ENCODE measurements at regions not wholly inside any gene's neighbourhood (a gene's known extent, or its start where the extent isn't known, plus 50 kb on each side); places are given as distances from the start of the nearest gene placed in this dataset.
"Not testable (repeated sequence)": the region's sequence is repeated elsewhere in the genome, so short reads cannot be mapped to it uniquely, and the experiment has no call there.

DNA sequence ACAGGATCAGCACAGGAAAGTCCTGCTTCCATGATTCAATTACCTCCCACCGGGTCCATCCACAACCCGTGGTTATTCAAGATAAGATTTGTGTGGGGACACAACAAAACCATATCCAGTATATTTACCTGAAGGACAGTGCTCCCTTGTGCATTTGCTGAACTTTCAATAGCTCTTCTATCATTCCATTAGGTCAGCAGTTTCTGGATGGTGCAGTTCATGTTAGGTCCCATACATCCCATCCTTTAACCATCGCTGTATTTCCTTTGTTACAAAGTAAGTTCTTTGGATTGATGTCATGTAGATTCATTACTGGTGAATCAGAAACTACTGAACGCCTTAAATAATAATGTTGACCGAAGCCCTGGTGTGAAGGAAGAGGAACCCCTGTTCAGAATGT lies 775.9 kb downstream of the TRIML1 start:
- H3K4me1 Mint-ChIP-seq: no peaks in the 10 kb centered on the region
- H3K4me3 Mint-ChIP-seq: no peak overlapping the region
- no peak overlapping the region for H3K27ac Mint-ChIP-seq
- DNase-seq: no peak
- no peak for ATAC-seq
- peaks cover 0 to 35% of the 10 kb centered on the region in 2 donors for H3K9me3 Mint-ChIP-seq
- H3K27me3 Mint-ChIP-seq: no peaks in the 10 kb centered on the region

GRCh38 chr4:188918787-188919186 lies 779.5 kb downstream of the TRIML1 start:
- no peak overlapping the region for H3K27ac Mint-ChIP-seq
- no peaks in the 10 kb centered on the region for H3K4me1 Mint-ChIP-seq
- DNase-seq (no peak), ATAC-seq (no peak)
- H3K4me3 Mint-ChIP-seq: no peak overlapping the region
- H3K27me3 Mint-ChIP-seq: no peaks in the 10 kb centered on the region
- peaks cover 5 to 36% of the 10 kb centered on the region in 2 donors for H3K9me3 Mint-ChIP-seq

GRCh38 chr4:188930822-188931221 lies 791.6 kb downstream of the TRIML1 start:
- H3K4me3 Mint-ChIP-seq: no peak overlapping the region
- DNase-seq (no peak), ATAC-seq (no peak)
- H3K27ac Mint-ChIP-seq: no peak overlapping the region
- no peaks in the 10 kb centered on the region for H3K27me3 Mint-ChIP-seq
- H3K9me3 Mint-ChIP-seq: peaks cover 22 to 32% of the 10 kb centered on the region in 2 donors
- no peaks in the 10 kb centered on the region for H3K4me1 Mint-ChIP-seq

DNA sequence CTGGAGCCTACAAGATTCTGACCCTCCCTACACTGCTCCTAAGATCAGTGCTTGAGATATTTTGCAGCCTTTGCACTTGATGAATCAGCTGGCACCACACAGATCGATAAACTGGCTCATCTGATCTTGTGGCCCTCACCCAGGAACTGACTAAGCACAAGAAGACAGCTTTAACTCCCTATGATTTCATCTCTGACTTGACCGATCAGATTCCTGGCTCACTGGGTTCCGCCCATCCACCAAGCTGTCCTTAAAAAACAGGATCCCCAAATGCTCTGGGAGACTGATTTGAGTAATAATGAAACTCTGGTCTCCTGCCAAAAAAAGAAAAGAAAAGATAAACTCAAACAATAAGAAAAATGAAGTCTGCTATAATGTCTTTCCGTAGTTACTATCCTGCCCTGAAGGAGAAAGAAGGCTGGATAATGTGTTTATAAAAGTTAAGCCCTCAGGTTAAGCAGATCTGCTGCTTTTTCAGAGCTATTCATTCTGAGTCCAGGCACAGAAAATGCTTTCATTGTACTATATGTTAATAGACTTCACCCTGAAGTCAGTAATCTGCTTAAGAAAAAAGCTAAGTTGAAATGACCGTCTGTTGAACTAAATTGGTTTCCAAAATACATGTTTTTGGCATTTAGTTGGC lies 795.2 kb downstream of the TRIML1 start:
- DNase-seq (no peak), ATAC-seq (no peak)
- no peak overlapping the region for H3K4me3 Mint-ChIP-seq
- H3K27ac Mint-ChIP-seq: no peak overlapping the region
- peaks cover 12 to 22% of the 10 kb centered on the region in 2 donors for H3K9me3 Mint-ChIP-seq
- no peaks in the 10 kb centered on the region for H3K4me1 Mint-ChIP-seq
- no peaks in the 10 kb centered on the region for H3K27me3 Mint-ChIP-seq

DNA sequence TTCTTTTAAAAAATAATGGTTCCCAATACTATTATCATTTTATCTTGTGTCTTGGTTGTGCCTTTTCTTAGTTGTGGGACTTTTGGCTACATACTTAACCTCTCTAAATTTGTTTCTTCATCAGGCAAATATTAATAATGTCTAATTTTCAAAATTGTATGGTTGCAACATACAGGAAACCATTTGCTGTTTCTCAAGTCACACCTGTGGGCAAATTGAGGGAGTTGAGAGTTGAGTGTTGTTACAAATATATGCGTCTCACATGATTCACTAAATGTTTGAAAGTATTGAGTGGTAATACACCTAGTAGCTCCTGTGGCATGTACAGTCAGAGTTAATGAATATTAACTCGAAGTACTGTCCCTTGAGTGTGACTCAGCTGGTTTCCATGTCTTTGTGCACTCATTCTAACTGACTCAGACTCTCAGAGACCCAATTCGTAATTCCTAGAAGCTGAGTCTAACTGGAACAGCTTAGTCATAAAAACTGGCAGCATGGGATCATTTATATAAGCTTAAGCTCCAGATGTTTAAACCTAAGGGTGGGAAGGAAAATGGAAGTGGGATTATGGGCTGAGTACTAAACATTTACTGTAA lies 802.4 kb downstream of the TRIML1 start:
- H3K27ac Mint-ChIP-seq: no peak overlapping the region
- no peak overlapping the region for H3K4me3 Mint-ChIP-seq
- H3K27me3 Mint-ChIP-seq: no peaks in the 10 kb centered on the region
- ATAC-seq: no peak
- DNase-seq: no peak
- no peaks in the 10 kb centered on the region for H3K4me1 Mint-ChIP-seq
- peaks cover 0 to 4% of the 10 kb centered on the region in 2 donors for H3K9me3 Mint-ChIP-seq

DNA sequence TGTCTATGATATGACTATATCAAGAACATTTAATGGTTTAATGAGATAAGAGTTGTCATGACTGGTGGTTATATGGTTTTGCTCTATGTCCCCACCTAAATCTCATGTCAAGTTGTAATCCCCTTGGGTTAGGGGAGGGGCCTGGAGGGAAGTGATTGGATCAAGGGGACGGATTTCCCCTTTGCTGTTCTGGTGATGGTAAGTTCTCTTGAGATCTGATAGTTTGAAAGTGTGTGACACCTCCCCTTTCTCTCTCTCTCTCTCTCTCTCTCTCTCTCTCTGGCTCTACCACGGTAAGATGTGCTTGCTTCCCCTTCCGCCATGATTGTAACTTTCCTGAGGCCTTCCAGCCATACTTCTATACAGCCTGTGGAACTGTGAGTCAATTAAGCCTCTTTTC lies 803.4 kb downstream of the TRIML1 start:
- Mint-ChIP-seq H3K27ac (no peak overlapping the region), H3K4me1 (no peaks in the 10 kb centered on the region), H3K27me3 (no peaks in the 10 kb centered on the region), H3K9me3 (peaks cover 4 to 6% of the 10 kb centered on the region in 2 donors), H3K4me3 (no peak overlapping the region)
- ATAC-seq (no peak), DNase-seq (no peak)

GRCh38 chr4:188949596-188949995 lies 810.4 kb downstream of the TRIML1 start:
- ATAC-seq (no peak), DNase-seq (no peak)
- Mint-ChIP-seq H3K4me1 (no peaks in the 10 kb centered on the region), H3K9me3 (peaks cover 18 to 24% of the 10 kb centered on the region in 2 donors), H3K27ac (no peak overlapping the region), H3K4me3 (no peak overlapping the region), H3K27me3 (no peaks in the 10 kb centered on the region)

GRCh38 chr4:188955066-188955465 lies 815.8 kb downstream of the TRIML1 start:
- Mint-ChIP-seq H3K4me1 (no peaks in the 10 kb centered on the region), H3K27ac (no peak overlapping the region), H3K9me3 (peaks cover 25 to 31% of the 10 kb centered on the region in 2 donors), H3K27me3 (no peaks in the 10 kb centered on the region), H3K4me3 (no peak overlapping the region)
- DNase-seq: no peak
- no peak for ATAC-seq

DNA sequence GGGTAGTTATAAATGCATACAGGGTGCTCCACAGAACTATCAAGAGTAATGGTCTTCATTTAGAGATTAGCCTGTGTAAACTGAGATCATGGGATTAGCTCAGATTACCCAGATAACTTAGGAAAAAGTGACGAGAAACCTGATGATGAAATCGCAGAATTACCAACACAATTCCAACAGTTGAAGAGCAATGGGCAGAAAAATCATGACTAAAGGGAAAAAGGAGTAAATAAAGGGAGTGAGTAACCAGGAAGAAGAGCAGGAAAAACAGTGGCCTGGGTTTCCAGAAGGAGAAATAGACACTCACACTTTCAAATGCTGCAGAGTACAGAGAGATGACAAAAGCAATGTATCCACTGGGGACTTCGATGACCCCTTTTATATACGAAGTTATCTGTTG lies 817.3 kb downstream of the TRIML1 start:
- no peak for DNase-seq
- ATAC-seq: no peak
- Mint-ChIP-seq H3K27ac (no peak overlapping the region), H3K27me3 (no peaks in the 10 kb centered on the region), H3K4me1 (no peaks in the 10 kb centered on the region), H3K9me3 (peaks cover 29 to 36% of the 10 kb centered on the region in 2 donors), H3K4me3 (no peak overlapping the region)

GRCh38 chr4:188958346-188958745 lies 819.1 kb downstream of the TRIML1 start:
- no peak overlapping the region for H3K4me3 Mint-ChIP-seq
- no peak for ATAC-seq
- peaks cover 29 to 36% of the 10 kb centered on the region in 2 donors for H3K9me3 Mint-ChIP-seq
- DNase-seq: no peak
- no peaks in the 10 kb centered on the region for H3K27me3 Mint-ChIP-seq
- no peak overlapping the region for H3K27ac Mint-ChIP-seq
- no peaks in the 10 kb centered on the region for H3K4me1 Mint-ChIP-seq

DNA sequence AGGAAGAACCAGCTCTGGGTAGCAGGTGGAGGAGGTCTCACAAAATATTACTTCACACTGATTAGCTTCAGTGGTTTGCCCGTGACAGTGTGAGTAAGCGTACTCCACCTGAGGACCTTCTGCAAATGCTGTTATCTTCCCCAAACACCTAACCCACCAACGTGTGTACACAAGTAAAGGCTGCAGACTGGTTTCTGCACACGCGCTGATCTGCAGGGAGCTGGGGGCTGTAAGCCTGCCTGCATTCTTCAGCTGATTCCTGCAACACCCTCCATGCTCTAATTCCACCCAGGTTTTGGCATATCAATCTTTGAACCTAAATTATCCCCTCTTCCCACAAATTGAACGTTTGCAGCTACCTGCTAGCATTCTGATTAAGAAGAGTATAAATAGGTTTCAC lies 820.2 kb downstream of the TRIML1 start:
- H3K27me3 Mint-ChIP-seq: no peaks in the 10 kb centered on the region
- no peak overlapping the region for H3K27ac Mint-ChIP-seq
- DNase-seq: no peak
- no peaks in the 10 kb centered on the region for H3K4me1 Mint-ChIP-seq
- H3K4me3 Mint-ChIP-seq: no peak overlapping the region
- H3K9me3 Mint-ChIP-seq: peaks cover 25 to 31% of the 10 kb centered on the region in 2 donors
- no peak for ATAC-seq

- Mint-ChIP-seq H3K27ac (no peak overlapping the region), H3K4me3 (no peak overlapping the region), H3K27me3 (no peaks in the 10 kb centered on the region), H3K9me3 (peaks cover 27 to 34% of the 10 kb centered on the region in 2 donors), H3K4me1 (no peaks in the 10 kb centered on the region)
- DNase-seq: no peak
- ATAC-seq: no peak
Observed at GRCh38 chr4:188960411-188961093, 821.3 kb downstream of the TRIML1 start.

- Mint-ChIP-seq H3K27ac (no peak overlapping the region), H3K27me3 (no peaks in the 10 kb centered on the region), H3K4me3 (no peak overlapping the region), H3K4me1 (no peaks in the 10 kb centered on the region), H3K9me3 (peaks cover 7 to 8% of the 10 kb centered on the region in 2 donors)
- DNase-seq: no peak
- no peak for ATAC-seq
Observed at GRCh38 chr4:188971125-188971524, 831.9 kb downstream of the TRIML1 start.

DNA sequence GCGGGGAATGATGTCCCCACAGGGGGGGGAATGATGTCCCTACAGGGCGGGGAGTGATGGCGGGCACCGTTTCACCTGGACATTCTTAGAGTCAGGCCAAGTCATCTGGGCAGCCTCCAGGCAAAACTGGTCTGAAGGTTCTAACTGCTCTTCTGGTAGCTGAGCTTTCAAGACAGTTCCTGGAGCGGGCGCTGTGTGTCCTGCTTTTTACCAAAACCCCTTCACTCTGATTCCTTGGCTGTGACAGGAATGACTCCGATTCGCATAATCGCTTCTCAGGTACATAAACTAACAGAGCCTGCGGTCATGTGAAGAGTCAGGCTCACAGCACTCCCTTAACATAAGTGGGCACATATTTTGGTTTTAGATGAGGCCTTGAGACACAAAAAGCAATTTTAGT lies 836.0 kb downstream of the TRIML1 start:
- Mint-ChIP-seq H3K27ac (no peak overlapping the region), H3K27me3 (no peaks in the 10 kb centered on the region), H3K4me3 (no peak overlapping the region), H3K9me3 (peaks cover 5 to 7% of the 10 kb centered on the region in 2 donors), H3K4me1 (no peaks in the 10 kb centered on the region)
- ATAC-seq (no peak), DNase-seq (no peak)

DNA sequence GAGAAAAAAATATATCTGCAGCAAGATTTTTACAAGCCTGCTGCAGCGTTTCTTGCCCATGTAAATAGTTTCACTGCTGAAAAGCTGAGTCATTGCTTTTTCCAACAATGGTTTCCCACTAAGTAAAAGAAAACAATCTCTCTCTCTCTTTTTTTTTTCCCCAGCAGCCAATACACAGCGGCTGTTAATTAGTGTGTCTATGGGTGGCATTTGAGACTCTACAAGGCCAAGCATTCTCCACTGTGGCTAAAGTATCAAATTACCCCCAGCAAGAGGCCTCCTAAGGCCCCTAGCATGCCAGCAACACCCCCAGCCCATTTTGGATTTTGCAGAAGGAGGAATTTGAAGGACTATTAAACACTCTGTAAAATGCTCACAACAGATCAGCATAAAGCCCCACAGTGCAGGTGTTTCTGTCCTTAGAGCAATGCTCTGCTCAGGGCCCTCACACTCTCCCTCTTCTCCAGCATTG lies 837.4 kb downstream of the TRIML1 start:
- H3K4me3 Mint-ChIP-seq: no peak overlapping the region
- H3K4me1 Mint-ChIP-seq: no peaks in the 10 kb centered on the region
- no peaks in the 10 kb centered on the region for H3K27me3 Mint-ChIP-seq
- no peak overlapping the region for H3K27ac Mint-ChIP-seq
- peaks cover 4 to 7% of the 10 kb centered on the region in 2 donors for H3K9me3 Mint-ChIP-seq
- ATAC-seq (no peak), DNase-seq (no peak)

DNA sequence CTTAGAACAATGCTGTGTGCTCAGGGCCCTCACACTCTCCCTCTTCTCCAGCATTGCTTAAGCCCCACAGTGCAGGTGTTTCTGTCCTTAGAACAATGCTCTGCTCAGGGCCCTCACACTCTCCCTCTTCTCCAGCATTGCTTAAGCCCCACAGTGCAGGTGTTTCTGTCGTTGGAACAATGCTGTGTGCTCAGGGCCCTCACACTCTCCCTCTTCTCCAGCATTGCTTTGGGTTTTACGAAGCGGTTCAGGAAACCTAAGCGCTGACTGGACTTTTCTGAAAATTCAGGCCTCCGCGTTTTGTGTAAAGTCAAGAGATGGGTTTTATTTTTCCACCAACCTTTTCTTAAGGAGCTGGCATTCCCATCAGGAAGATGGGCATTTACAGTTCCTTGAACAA lies 838.0 kb downstream of the TRIML1 start:
- not testable (repeated sequence) for H3K27me3 Mint-ChIP-seq, H3K4me3 Mint-ChIP-seq, H3K9me3 Mint-ChIP-seq, ATAC-seq, DNase-seq, H3K27ac Mint-ChIP-seq, H3K4me1 Mint-ChIP-seq
